H9 (cell line): ENCODE measurements at regions not wholly inside any gene's neighbourhood (a gene's known extent, or its start where the extent isn't known, plus 50 kb on each side); places are given as distances from the start of the nearest gene placed in this dataset.

Source experiments
- DNase-seq: peaks from one replicate; pipeline ENCODE4 v3.0.0-alpha.2; 2017
- H2AFZ ChIP-seq: one replicate; pipeline ENCODE4 v1.6.1; 2013; ENCODE audit warnings: mild to moderate bottlenecking, low read length, control low read depth, moderate library complexity
- H2AK5ac ChIP-seq: 2 replicates; pipeline ENCODE4 v1.6.1; 2013; ENCODE audit warnings: low read length, control low read depth, mixed read lengths; ENCODE audit not compliant: insufficient read length
- H2BK120ac ChIP-seq: one replicate; pipeline ENCODE4 v1.6.1; 2013; ENCODE audit warnings: low read depth, mild to moderate bottlenecking, low read length, control low read depth, inconsistent platforms; ENCODE audit not compliant: poor library complexity, severe bottlenecking
- H2BK12ac ChIP-seq: 2 replicates; pipeline ENCODE4 v1.6.1; 2013; ENCODE audit warnings: low read length, control low read depth, mixed read lengths, low read depth; ENCODE audit not compliant: insufficient read length
- H2BK15ac ChIP-seq: 2 replicates; pipeline ENCODE4 v1.6.1; 2013; ENCODE audit warnings: low read depth, low read length, control low read depth
- H2BK20ac ChIP-seq: one replicate; pipeline ENCODE4 v1.6.1; 2013; ENCODE audit warnings: low read depth, mild to moderate bottlenecking, low read length, control low read depth, inconsistent platforms; ENCODE audit not compliant: poor library complexity, severe bottlenecking
- H2BK5ac ChIP-seq: 2 replicates; pipeline ENCODE4 v1.6.1; 2013; ENCODE audit warnings: low read length, control low read depth, mixed read lengths; ENCODE audit not compliant: insufficient read length
- H3K14ac ChIP-seq: 2 replicates; pipeline ENCODE4 v1.6.1; 2013; ENCODE audit warnings: low read length, control low read depth; ENCODE audit not compliant: insufficient read depth
- H3K18ac ChIP-seq: 2 replicates; pipeline ENCODE4 v1.6.1; 2013; ENCODE audit warnings: low read depth, mild to moderate bottlenecking, mixed read lengths, low read length, control low read depth; ENCODE audit not compliant: insufficient read length
- H3K23ac ChIP-seq: 2 replicates; pipeline ENCODE4 v1.6.1; 2013; ENCODE audit warnings: low read length, control low read depth, mixed read lengths, low read depth; ENCODE audit not compliant: insufficient read length
- H3K23me2 ChIP-seq: 2 replicates; pipeline ENCODE4 v1.6.1; 2013; ENCODE audit warnings: low read depth, mild to moderate bottlenecking, mixed read lengths, low read length, control low read depth; ENCODE audit not compliant: insufficient read length, poor library complexity, severe bottlenecking
- H3K27ac ChIP-seq: 2 replicates; pipeline ENCODE4 v1.5.1; 2013; ENCODE audit warnings: low read length, control low read depth, mixed read lengths, low read depth; ENCODE audit not compliant: insufficient read length
- H3K27me3 ChIP-seq: 2 replicates; pipeline ENCODE4 v1.6.1; 2013; ENCODE audit warnings: low read length, control low read depth, inconsistent platforms; ENCODE audit not compliant: insufficient read depth
- H3K4ac ChIP-seq: 2 replicates; pipeline ENCODE4 v1.6.1; 2013; ENCODE audit warnings: low read depth, mild to moderate bottlenecking, control low read depth, inconsistent platforms, low read length, moderate library complexity
- H3K4me1 ChIP-seq: 2 replicates; pipeline ENCODE4 v1.6.1; 2013; ENCODE audit warnings: low read length, control low read depth, inconsistent platforms; ENCODE audit not compliant: insufficient read depth
- H3K4me2 ChIP-seq: 2 replicates; pipeline ENCODE4 v1.6.1; 2013; ENCODE audit warnings: low read length, control low read depth, mixed read lengths; ENCODE audit not compliant: insufficient read length, insufficient read depth
- H3K56ac ChIP-seq: 2 replicates; pipeline ENCODE4 v1.6.1; 2013; ENCODE audit warnings: low read depth, mild to moderate bottlenecking, mixed read lengths, low read length, control low read depth; ENCODE audit not compliant: insufficient read length
- H3K79me1 ChIP-seq: 2 replicates; pipeline ENCODE4 v1.6.1; 2013; ENCODE audit warnings: low read depth, mild to moderate bottlenecking, moderate library complexity, low read length, control low read depth, inconsistent platforms; ENCODE audit not compliant: insufficient read depth, poor library complexity, severe bottlenecking
- H3K79me2 ChIP-seq: 2 replicates; pipeline ENCODE4 v1.6.1; 2013; ENCODE audit warnings: low read length, control low read depth, inconsistent platforms; ENCODE audit not compliant: insufficient read depth
- H3K9ac ChIP-seq: 2 replicates; pipeline ENCODE4 v1.6.1; 2013; ENCODE audit warnings: low read length, control low read depth, mixed read lengths; ENCODE audit not compliant: insufficient read length; ENCODE audit errors: extremely low read depth
- H3K9me3 ChIP-seq: one replicate; pipeline ENCODE4 v1.6.1; 2013; ENCODE audit warnings: low read depth, low read length, inconsistent platforms; ENCODE audit not compliant: control insufficient read depth
- H3T11ph ChIP-seq: one replicate; pipeline ENCODE4 v1.6.1; 2013; ENCODE audit warnings: mild to moderate bottlenecking, low read length, control low read depth, inconsistent platforms
- H4K20me1 ChIP-seq: one replicate; pipeline ENCODE4 v1.6.1; 2013; ENCODE audit not compliant: control insufficient read depth, insufficient read length, insufficient read depth
- H4K5ac ChIP-seq: 2 replicates; pipeline ENCODE4 v1.6.1; 2013; ENCODE audit warnings: low read depth, mild to moderate bottlenecking, mixed read lengths, low read length, control low read depth; ENCODE audit not compliant: insufficient read length
- H4K8ac ChIP-seq: replicated peaks from 2 replicates; pipeline ENCODE4 v1.6.1; 2013; ENCODE audit warnings: low read length, control low read depth, mixed read lengths, low read depth; ENCODE audit not compliant: insufficient read length
- H4K91ac ChIP-seq: 2 replicates; pipeline ENCODE4 v1.6.1; 2013; ENCODE audit warnings: low read depth, mild to moderate bottlenecking, moderate library complexity, mixed read lengths, low read length, control low read depth; ENCODE audit not compliant: insufficient read length
- H3K27ac Mint-ChIP-seq, 3 experiments: 2 replicates in 2 of 3; 3 replicates in 1 of 3; pipeline ENCODE4 v1.8.0; 2020 to 2021; ENCODE audit warnings: mixed read lengths in 3 of 3, mild to moderate bottlenecking in 1 of 3, moderate library complexity in 1 of 3
- H3K27me3 Mint-ChIP-seq: 2 replicates; pipeline ENCODE4 v1.8.0; 2021; ENCODE audit warnings: low read depth, mild to moderate bottlenecking, moderate library complexity, mixed read lengths
- H3K36me3 Mint-ChIP-seq, 3 experiments: 2 replicates in 2 of 3; 3 replicates in 1 of 3; pipeline ENCODE4 v1.8.0; 2020 to 2021; ENCODE audit warnings: low read depth in 3 of 3, mixed read lengths in 3 of 3; ENCODE audit not compliant: insufficient read depth in 1 of 3
- H3K4me1 Mint-ChIP-seq, 2 experiments: 2 replicates each; pipeline ENCODE4 v1.8.0; 2020; ENCODE audit warnings: mixed read lengths in 2 of 2
- H3K4me3 Mint-ChIP-seq, 2 experiments: 2 replicates in 1 of 2; 3 replicates in 1 of 2; pipeline ENCODE4 v1.8.0; 2020 to 2021; ENCODE audit warnings: mild to moderate bottlenecking in 2 of 2, mixed read lengths in 2 of 2, moderate library complexity in 1 of 2
- H3K9me3 Mint-ChIP-seq, 2 experiments: 2 replicates in 1 of 2; 3 replicates in 1 of 2; pipeline ENCODE4 v1.8.0; 2020; ENCODE audit warnings: mild to moderate bottlenecking in 2 of 2, mixed read lengths in 2 of 2, moderate library complexity in 1 of 2
- CTCF ChIP-seq: fragments of 200-600 bp; sonication (generic); conservative IDR thresholded peaks from 3 replicates; pipeline ENCODE4 v1.8.0; 2021; ENCODE audit warnings: antibody characterized with exemption, mild to moderate bottlenecking
- WGBS: extraction: QIAGEN DNeasy Blood & Tissue Kit; methylation state at CpG from one replicate; pipeline ENCODE4 v1.1.7; 2013; ENCODE audit warnings: missing lambda C conversion rate, low lambda C conversion rate, mixed read lengths; ENCODE audit not compliant: insufficient read length; ENCODE audit errors: extremely low coverage; 5-methylcytosine and 5-hydroxymethylcytosine counted together

- H3K4me3 Mint-ChIP-seq: no peak overlapping the region
- no peaks in the 10 kb centered on the region for H3K36me3 Mint-ChIP-seq
- Histone ChIP-seq H3K79me2 (no peaks in the 10 kb centered on the region), H2AK5ac (no peak overlapping the region), H3K79me1 (no peaks in the 10 kb centered on the region), H4K5ac (no peak overlapping the region), H3T11ph (no peak overlapping the region), H2AFZ (no peak overlapping the region), H2BK20ac (no peak overlapping the region), H3K9me3 (no peaks in the 10 kb centered on the region), H2BK5ac (no peak overlapping the region), H3K27me3 (no peaks in the 10 kb centered on the region), H3K4me1 (no peaks in the 10 kb centered on the region), H2BK120ac (no peak overlapping the region), H4K8ac (no peak overlapping the region), H3K4me2 (no peak overlapping the region), H2BK12ac (no peak overlapping the region), H3K9ac (no peak overlapping the region), H3K18ac (no peak overlapping the region), H3K27ac (no peak overlapping the region), H2BK15ac (no peak overlapping the region), H3K23ac (no peak overlapping the region), H3K23me2 (no peaks in the 10 kb centered on the region), H4K91ac (no peak overlapping the region), H3K56ac (no peak overlapping the region), H3K4ac (no peak overlapping the region), H4K20me1 (no peaks in the 10 kb centered on the region), H3K14ac (no peak overlapping the region)
- DNase-seq: no peak
- H3K27ac Mint-ChIP-seq: no peak overlapping the region
- H3K4me1 Mint-ChIP-seq: peaks cover 4 to 9% of the 10 kb centered on the region in 2 experiments
- peaks cover 2% of the 10 kb centered on the region; the same call in 1 of the 2 replicates for H3K27me3 Mint-ChIP-seq
- no CpG with 5 or more reads among the region's 5 CpGs for WGBS
- no peak for TF ChIP-seq CTCF
- H3K9me3 Mint-ChIP-seq: no peaks in the 10 kb centered on the region
Measured at GRCh38 chr20:6864740-6865139, 97.3 kb downstream of the BMP2 start.
